H1 (cell line): ENCODE measurements at regions not wholly inside any gene's neighbourhood (a gene's known extent, or its start where the extent isn't known, plus 50 kb on each side); places are given as distances from the start of the nearest gene placed in this dataset.

Experiments used
- CTCF ChIA-PET: fragments of 300-600 bp; sonication (Branson Sonifier 250); formaldehyde crosslinking; loops from one replicate; lab custom pipeline; 2021; ENCODE audit not compliant: partially characterized antibody; lab: Charles Lee
- POLR2A ChIA-PET: fragments of 300-600 bp; sonication (Branson Sonifier 250); formaldehyde crosslinking; loops from one replicate; lab custom pipeline; 2021; ENCODE audit warnings: inconsistent platforms; ENCODE audit not compliant: partially characterized antibody; lab: Charles Lee
- DNase-seq, 2 experiments: peaks; one replicate each; pipeline versions ENCODE4 v3.0.0 to v3.0.0-alpha.2; 2010 to 2022; ENCODE audit warnings: low spot score in 2 of 2, low read depth in 1 of 2, mixed read lengths in 1 of 2
- FAIRE-seq: peaks from 2 replicates; lab custom pipeline; 2011; peaks lifted over from hg19 to GRCh38; lab: Jason Lieb, UNC
- H2AFZ ChIP-seq: 2 replicates; pipeline ENCODE4 v1.8.1; 2012; ENCODE audit warnings: low read length, inconsistent platforms
- H2AK5ac ChIP-seq: 2 replicates; pipeline ENCODE4 v1.6.1; 2013; ENCODE audit warnings: low read depth, low read length
- H2BK120ac ChIP-seq: replicated peaks from 2 replicates; pipeline ENCODE3; 2013; ENCODE audit warnings: low read depth, low read length, inconsistent platforms
- H2BK12ac ChIP-seq: 2 replicates; pipeline ENCODE4 v1.6.1; 2013; ENCODE audit warnings: low read depth, low read length
- H2BK15ac ChIP-seq: 2 replicates; pipeline ENCODE4 v1.6.1; 2013; ENCODE audit warnings: low read length
- H2BK20ac ChIP-seq: 2 replicates; pipeline ENCODE4 v1.6.1; 2013; ENCODE audit warnings: low read length
- H2BK5ac ChIP-seq: 2 replicates; pipeline ENCODE4 v1.6.1; 2013; ENCODE audit warnings: low read depth, low read length
- H3K14ac ChIP-seq: 2 replicates; pipeline ENCODE4 v1.6.1; 2013; ENCODE audit warnings: inconsistent platforms; ENCODE audit not compliant: insufficient read length
- H3K18ac ChIP-seq: 2 replicates; pipeline ENCODE4 v1.6.1; 2013; ENCODE audit warnings: low read length; ENCODE audit errors: extremely low read depth
- H3K23ac ChIP-seq: 2 replicates; pipeline ENCODE4 v1.6.1; 2013; ENCODE audit warnings: inconsistent platforms; ENCODE audit not compliant: insufficient read length
- H3K23me2 ChIP-seq: 2 replicates; pipeline ENCODE4 v1.6.1; 2013; ENCODE audit warnings: low read depth, low read length
- H3K27ac ChIP-seq: 2 replicates; pipeline ENCODE4 v1.6.1; 2011; ENCODE audit warnings: low read depth, low read length, inconsistent platforms
- H3K27me3 ChIP-seq, 4 experiments: replicated peaks in 1 of 4; 1 replicate in 1 of 4; 2 replicates in 3 of 4; pipeline versions ENCODE4 v1.6.1 to v1.8.1; 2011 to 2013; ENCODE audit warnings: low read length in 3 of 4, mild to moderate bottlenecking in 3 of 4, inconsistent platforms in 2 of 4, mixed read lengths in 2 of 4, moderate library complexity in 1 of 4; ENCODE audit not compliant: control insufficient read depth in 3 of 4, insufficient read depth in 3 of 4; ENCODE audit errors: extremely low read depth in 1 of 4
- H3K36me3 ChIP-seq, 4 experiments: 2 replicates each; pipeline versions ENCODE4 v1.6.1 to v1.8.1; 2011 to 2013; ENCODE audit warnings: mild to moderate bottlenecking in 4 of 4, low read length in 3 of 4, moderate library complexity in 2 of 4, control low read depth in 1 of 4, inconsistent platforms in 1 of 4; ENCODE audit not compliant: insufficient read depth in 4 of 4, control insufficient read depth in 2 of 4
- H3K4ac ChIP-seq: replicated peaks from 2 replicates; pipeline ENCODE3; 2013; ENCODE audit warnings: low read length, low read depth, mixed read lengths, inconsistent platforms; ENCODE audit not compliant: insufficient read length
- H3K4me1 ChIP-seq, 4 experiments: replicated peaks in 1 of 4; 1 replicate in 1 of 4; 2 replicates in 3 of 4; pipeline versions ENCODE4 v1.6.1 to v1.8.1; 2011 to 2013; ENCODE audit warnings: low read length in 3 of 4, inconsistent platforms in 2 of 4, mixed read lengths in 1 of 4; ENCODE audit not compliant: insufficient read depth in 4 of 4, control insufficient read depth in 3 of 4
- H3K4me2 ChIP-seq, 2 experiments: 2 replicates each; pipeline versions ENCODE4 v1.6.1 to v1.8.1; 2011 to 2013; ENCODE audit warnings: low read depth in 2 of 2, low read length in 2 of 2, control low read depth in 1 of 2, inconsistent platforms in 1 of 2, mild to moderate bottlenecking in 1 of 2; ENCODE audit not compliant: insufficient read depth in 1 of 2
- H3K4me3 ChIP-seq, 4 experiments: fragments of 200-600, 300-600 bp in 1 of 4; sonication (generic), shearing (Covaris generic), sonication (Bioruptor Twin) in 1 of 4; 2 replicates each; pipeline versions ENCODE4 v1.5.1 to v1.8.1; 2011 to 2016; ENCODE audit warnings: low read length in 4 of 4, low read depth in 3 of 4, control low read depth in 2 of 4, inconsistent platforms in 2 of 4, mild to moderate bottlenecking in 2 of 4, mixed read lengths in 1 of 4, moderate library complexity in 1 of 4; ENCODE audit not compliant: insufficient read depth in 2 of 4; ENCODE audit errors: extremely low read depth in 1 of 4
- H3K56ac ChIP-seq: replicated peaks from 2 replicates; pipeline ENCODE3; 2013; ENCODE audit warnings: low read depth, mild to moderate bottlenecking, mixed read lengths, low read length, inconsistent platforms; ENCODE audit not compliant: insufficient read length
- H3K79me1 ChIP-seq: 2 replicates; pipeline ENCODE4 v1.6.1; 2013; ENCODE audit warnings: low read depth, low read length, control low read depth
- H3K79me2 ChIP-seq, 2 experiments: 2 replicates each; pipeline versions ENCODE4 v1.6.1 to v1.8.1; 2012 to 2013; ENCODE audit warnings: low read length in 2 of 2, mild to moderate bottlenecking in 2 of 2, inconsistent platforms in 1 of 2; ENCODE audit not compliant: insufficient read depth in 2 of 2, control insufficient read depth in 1 of 2
- H3K9ac ChIP-seq, 4 experiments: replicated peaks in 1 of 4; 1 replicate in 1 of 4; 2 replicates in 3 of 4; pipeline versions ENCODE4 v1.6.1 to v1.8.1; 2011 to 2013; ENCODE audit warnings: low read depth in 3 of 4, low read length in 3 of 4, control low read depth in 2 of 4, mild to moderate bottlenecking in 2 of 4, moderate library complexity in 2 of 4, inconsistent platforms in 1 of 4; ENCODE audit errors: extremely low read depth in 1 of 4
- H3K9me3 ChIP-seq, 2 experiments: 2 replicates each; pipeline versions ENCODE4 v1.6.1 to v1.8.1; 2012 to 2013; ENCODE audit warnings: mild to moderate bottlenecking in 2 of 2, moderate library complexity in 2 of 2, control low read depth in 1 of 2, inconsistent platforms in 1 of 2, low read depth in 1 of 2, low read length in 1 of 2, mixed read lengths in 1 of 2; ENCODE audit not compliant: insufficient read depth in 2 of 2
- H4K20me1 ChIP-seq, 2 experiments: replicated peaks in 1 of 2; 2 replicates each; pipeline versions ENCODE3 to v1.8.1; 2011 to 2013; ENCODE audit warnings: inconsistent platforms in 2 of 2, low read length in 2 of 2, mild to moderate bottlenecking in 1 of 2; ENCODE audit not compliant: insufficient read depth in 2 of 2, control insufficient read depth in 1 of 2
- H4K5ac ChIP-seq: 2 replicates; pipeline ENCODE4 v1.6.1; 2013; ENCODE audit warnings: low read length, low read depth, mixed read lengths, inconsistent platforms; ENCODE audit not compliant: insufficient read length
- H4K8ac ChIP-seq: 2 replicates; pipeline ENCODE4 v1.8.0; 2013; ENCODE audit warnings: mild to moderate bottlenecking, moderate library complexity, low read length, inconsistent platforms; ENCODE audit not compliant: insufficient read depth; ENCODE audit errors: extremely low read depth
- H4K91ac ChIP-seq: replicated peaks from 2 replicates; pipeline ENCODE3; 2013; ENCODE audit warnings: low read length, mixed read lengths, inconsistent platforms; ENCODE audit not compliant: insufficient read length
- BCL11A ChIP-seq, 2 experiments: IDR thresholded peaks; one replicate each; pipeline ENCODE4 v1.6.1; 2011; ENCODE audit warnings: low read depth in 2 of 2, low read length in 2 of 2, mild to moderate bottlenecking in 2 of 2
- CTBP2 ChIP-seq: IDR thresholded peaks from 2 replicates; pipeline ENCODE4 v1.7.0; 2011; ENCODE audit warnings: borderline replicate concordance, mild to moderate bottlenecking, moderate library complexity, mixed read lengths, low read length; ENCODE audit not compliant: insufficient read depth, insufficient read length
- SIX5 ChIP-seq: IDR thresholded peaks from 2 replicates; pipeline ENCODE4 v1.6.1; 2011; ENCODE audit warnings: mild to moderate bottlenecking, low read depth, low read length
- WGBS, 2 experiments: shearing (Covaris generic) in 1 of 2; methylation state at CpG; one replicate each; pipeline versions ENCODE4 v1.1.6 to v1.1.7; 2013 to 2015; ENCODE audit warnings: low lambda C conversion rate in 2 of 2, mixed read lengths in 2 of 2, inconsistent platforms in 1 of 2, low coverage in 1 of 2, missing lambda C conversion rate in 1 of 2; ENCODE audit not compliant: insufficient replicate concordance in 2 of 2, insufficient coverage in 1 of 2, insufficient read length in 1 of 2; ENCODE audit errors: extremely low coverage in 1 of 2, missing lambda C conversion rate in 1 of 2; 5-methylcytosine and 5-hydroxymethylcytosine counted together

- TF ChIP-seq SIX5 (no peak), BCL11A (IDR thresholded peaks at IDR 0.05; ENCODE audit: low read depth in 2 of 2, low read length in 2 of 2) (no peak), CTBP2 (no peak)
- TF ChIP-seq, all 59 proteins: peak for 0
- DNase-seq = no peak
- CTCF ChIA-PET = interaction anchor here (0.6 to 1.7 kb wide), 5 partner anchors 13 to 71 kb away, joined by 3 to 6 read pairs (median 3); no protein-coding TSS in a partner anchor
These were observed 141.0 kb downstream of the TBXT start for GRCh38 chr6:166026586-166027126.

More at GRCh38 chr6:166026586-166027126, 141.0 kb downstream of the TBXT start:
- Histone ChIP-seq H3K79me2 (no peaks in the 10 kb centered on the region), H2AFZ (no peak overlapping the region; the same call in 1 of the 2 replicates), H3K4ac (no peak overlapping the region), H4K5ac (no peak overlapping the region), H3K4me1 (no peaks in the 10 kb centered on the region; a peak in 1 of 7 replicates), H3K4me2 (no peak overlapping the region), H2BK120ac (no peak overlapping the region), H3K23ac (no peak overlapping the region), H2BK20ac (no peak overlapping the region), H3K9ac (no peak overlapping the region), H3K9me3 (no peaks in the 10 kb centered on the region; a peak in 1 of 4 replicates), H3K79me1 (no peaks in the 10 kb centered on the region), H2AK5ac (no peak overlapping the region), H2BK5ac (0 out of 2 replicates have a peak overlapping the region, but pooled peaks have one; percentile 24), H2BK12ac (no peak overlapping the region), H4K20me1 (no peaks in the 10 kb centered on the region), H4K91ac (no peak overlapping the region), H3K27me3 (no peaks in the 10 kb centered on the region), H3K23me2 (no peaks in the 10 kb centered on the region), H3K36me3 (no peaks in the 10 kb centered on the region), H3K56ac (no peak overlapping the region), H3K4me3 (no peak overlapping the region), H2BK15ac (0 out of 2 replicates have a peak overlapping the region, but pooled peaks have one; percentile 8), H3K27ac (no peak overlapping the region), H3K14ac (peak overlapping the region; percentile 57), H3K18ac (no peak overlapping the region; the same call in 1 of the 2 replicates), H4K8ac (peak overlapping the region; percentile 68)
- POLR2A ChIA-PET = no interaction called here
- WGBS, 2 experiments = 87% methylated on average over 7 of the region's 8 CpGs; no CpG with 5 or more reads in 1 of the 2 experiments
- FAIRE-seq = no peak
